K562 (cell line): ENCODE measurements at regions not wholly inside any gene's neighbourhood (a gene's known extent, or its start where the extent isn't known, plus 50 kb on each side); places are given as distances from the start of the nearest gene placed in this dataset.

Source experiments
- ATAC-seq: fragments of 200-7000 bp; cut with Tn5 transposase; 3 replicates; pipeline ENCODE4 v1.9.1; 2020; ENCODE audit warnings: moderate library complexity
- BruUV-seq: library from RNA; stranded (reverse); fragments of 400-500 nt; replicated peaks from 2 replicates; lab custom pipeline; 2021; lab: Mats Ljungman, UMichigan
- CTCF ChIA-PET: fragments of 300-600 bp; formaldehyde crosslinking; extraction: SDS; loops from one replicate; lab custom pipeline; 2021; ENCODE audit warnings: low intra/inter-chr PET ratio; lab: Yijun Ruan, JAX
- POLR2A ChIA-PET: fragments of 300-600, 350-650 bp; sonication (Branson Sonifier 250); formaldehyde crosslinking; extraction: SDS; loops from one replicate; lab custom pipeline; 2021; ENCODE audit warnings: antibody characterized with exemption, inconsistent platforms; lab: Yijun Ruan, JAX
- DNase-seq, 4 experiments: peaks; one replicate each; pipeline versions ENCODE4 v3.0.0 to v3.0.0-alpha.2; 2011 to 2018; ENCODE audit warnings: low spot score in 3 of 4, mixed read lengths in 3 of 4; ENCODE audit errors: extremely low read depth in 1 of 4
- FAIRE-seq: peaks from 2 replicates; lab custom pipeline; 2011; peaks lifted over from hg19 to GRCh38; lab: Jason Lieb, UNC
- H2AFZ ChIP-seq: 2 replicates; pipeline ENCODE4 v1.6.0; 2011; ENCODE audit warnings: low read depth, low read length, control low read depth, inconsistent platforms
- H3K27ac ChIP-seq: fragments of 200-600 bp; 3 replicates; pipeline ENCODE4 v1.8.0; 2011; ENCODE audit warnings: low read depth, mild to moderate bottlenecking, control low read depth, inconsistent platforms, low read length, moderate library complexity, mixed read lengths; ENCODE audit errors: extremely low read depth
- H3K27me3 ChIP-seq, 2 experiments: fragments of 300-600 bp in 1 of 2; 2 replicates in 1 of 2; 3 replicates in 1 of 2; pipeline versions ENCODE4 v1.6.0 to v1.8.0; 2011; ENCODE audit warnings: inconsistent platforms in 2 of 2, low read length in 2 of 2, mild to moderate bottlenecking in 1 of 2, mixed read lengths in 1 of 2, moderate library complexity in 1 of 2; ENCODE audit not compliant: control insufficient read depth in 2 of 2, insufficient read depth in 2 of 2
- H3K36me3 ChIP-seq: fragments of 300-600 bp; 3 replicates; pipeline ENCODE4 v1.8.0; 2011; ENCODE audit warnings: mild to moderate bottlenecking, low read length, inconsistent platforms; ENCODE audit not compliant: control insufficient read depth, insufficient read depth
- H3K4me1 ChIP-seq, 2 experiments: fragments of 200-600 bp in 1 of 2; replicated peaks in 1 of 2; 2 replicates in 1 of 2; 3 replicates in 1 of 2; pipeline versions ENCODE4 v1.5.1 to v1.8.0; 2011; ENCODE audit warnings: inconsistent platforms in 2 of 2, low read length in 2 of 2, mild to moderate bottlenecking in 1 of 2, mixed read lengths in 1 of 2, moderate library complexity in 1 of 2; ENCODE audit not compliant: control insufficient read depth in 2 of 2, insufficient read depth in 2 of 2
- H3K4me2 ChIP-seq: 2 replicates; pipeline ENCODE4 v1.6.1; 2011; ENCODE audit warnings: low read length, control low read depth, inconsistent platforms, mixed read lengths; ENCODE audit not compliant: insufficient read depth
- H3K4me3 ChIP-seq: fragments of 200-600 bp; sonication (generic), shearing (Covaris generic); 2 replicates; pipeline ENCODE4 v1.5.1; 2016; ENCODE audit warnings: control low read depth, inconsistent platforms
- H3K79me2 ChIP-seq: fragments of 200-600 bp; 3 replicates; pipeline ENCODE4 v1.8.0; 2011; ENCODE audit warnings: low read length, inconsistent platforms; ENCODE audit not compliant: control insufficient read depth, insufficient read depth
- H3K9ac ChIP-seq, 2 experiments: 2 replicates each; pipeline versions ENCODE4 v1.6.0 to v1.6.1; 2011; ENCODE audit warnings: low read depth in 2 of 2, low read length in 2 of 2, control low read depth in 1 of 2, inconsistent platforms in 1 of 2, mild to moderate bottlenecking in 1 of 2, mixed read lengths in 1 of 2; ENCODE audit not compliant: insufficient read depth in 1 of 2
- H3K9me1 ChIP-seq: one replicate; pipeline ENCODE4 v1.6.0; 2011; ENCODE audit warnings: inconsistent platforms, mild to moderate bottlenecking, low read length, moderate library complexity; ENCODE audit not compliant: control insufficient read depth, insufficient read depth
- H3K9me3 ChIP-seq: replicated peaks from 2 replicates; pipeline ENCODE4 v1.5.1; 2011; ENCODE audit warnings: low read depth, low read length, inconsistent platforms; ENCODE audit not compliant: control insufficient read depth, insufficient read depth
- H4K20me1 ChIP-seq: replicated peaks from 2 replicates; pipeline ENCODE4 v1.6.1; 2011; ENCODE audit warnings: low read length, inconsistent platforms, mixed read lengths; ENCODE audit not compliant: control insufficient read depth, insufficient read depth
- E2F3 ChIP-seq: fragments of 250-450 bp; sonication (Bioruptor Pico); IDR thresholded peaks from 2 replicates; pipeline ENCODE4 v1.4.0; 2020; ENCODE audit warnings: mild to moderate bottlenecking
- E2F8 ChIP-seq: fragments of 450-650 bp; IDR thresholded peaks from 2 replicates; pipeline ENCODE4 v1.7.1; 2018; ENCODE audit warnings: mild to moderate bottlenecking, low read depth; ENCODE audit not compliant: partially characterized antibody
- FOXJ3 ChIP-seq: sonication (generic); formaldehyde crosslinking; IDR thresholded peaks from 2 replicates; pipeline ENCODE4 v1.4.0; 2020; ENCODE audit warnings: mild to moderate bottlenecking, missing genetic modification reagents
- FOXO4 ChIP-seq: fragments of 450-650 bp; formaldehyde crosslinking; IDR thresholded peaks from 2 replicates; pipeline ENCODE4 v1.4.0; 2020; ENCODE audit warnings: mild to moderate bottlenecking, moderate library complexity
- L3MBTL2 ChIP-seq: fragments of 450-650 bp; IDR thresholded peaks from 2 replicates; pipeline ENCODE4 v1.6.1; 2016; ENCODE audit warnings: mild to moderate bottlenecking, moderate library complexity
- MITF ChIP-seq: IDR thresholded peaks from 2 replicates; pipeline ENCODE4 v1.6.1; 2014; ENCODE audit warnings: antibody characterized with exemption
- NR3C1 ChIP-seq: sonication (generic); formaldehyde crosslinking; IDR thresholded peaks from 2 replicates; pipeline ENCODE4 v1.8.1; 2022; ENCODE audit warnings: missing genetic modification reagents
- RREB1 ChIP-seq: fragments of 250-450 bp; sonication (Bioruptor Pico); IDR thresholded peaks from 2 replicates; pipeline ENCODE4 v1.4.0; 2020
- TEAD2 ChIP-seq: fragments of 450-650 bp; IDR thresholded peaks from 2 replicates; pipeline ENCODE4 v1.6.1; 2016; ENCODE audit warnings: missing genetic modification characterization, control low read depth, missing compliant biosample characterization
- ZNF124 ChIP-seq: sonication (generic); formaldehyde crosslinking; IDR thresholded peaks from 2 replicates; pipeline ENCODE4 v1.8.1; 2022; ENCODE audit warnings: missing genetic modification reagents
- ZNF830 ChIP-seq: fragments of 250-450 bp; sonication (Bioruptor Pico); IDR thresholded peaks from 2 replicates; pipeline ENCODE4 v1.5.0; 2021; ENCODE audit warnings: mild to moderate bottlenecking
- WGBS: fragments of 100-300 bp; shearing (Covaris generic); methylation state at CpG from one replicate; pipeline ENCODE4 v1.1.6; 2016; ENCODE audit warnings: low coverage, mixed read lengths; ENCODE audit not compliant: insufficient coverage; ENCODE audit errors: missing lambda C conversion rate; 5-methylcytosine and 5-hydroxymethylcytosine counted together
- in situ Hi-C: fragments of 300-500 bp; cut with MboI; formaldehyde crosslinking; loops from 4 replicates; pipeline ENCODE4 v1.15.0; 2018; ENCODE audit warnings: inconsistent platforms, mixed read lengths
- intact Hi-C: fragments of 100-400 bp; cut with micrococcal nuclease; formaldehyde crosslinking; loops from 2 replicates; pipeline ENCODE4 v1.14.2; 2022

GRCh38 chr13:76790526-76790925 is 95.7 kb downstream of the KCTD12 start:
- Histone ChIP-seq H3K9ac (no peak overlapping the region), H3K79me2 (no peaks in the 10 kb centered on the region), H3K9me3 (no peaks in the 10 kb centered on the region), H4K20me1 (no peaks in the 10 kb centered on the region), H3K27me3 (no peaks in the 10 kb centered on the region), H3K4me1 (no peaks in the 10 kb centered on the region), H3K9me1 (no peaks in the 10 kb centered on the region), H2AFZ (no peak overlapping the region), H3K36me3 (no peaks in the 10 kb centered on the region), H3K4me2 (no peak overlapping the region), H3K4me3 (no peak overlapping the region), H3K27ac (no peak overlapping the region)
- WGBS = no CpG with 5 or more reads among the region's 1 CpG
- FAIRE-seq = no peak
- ChIA-PET POLR2A (no interaction called here), CTCF (no interaction called here)
- in situ Hi-C loops (no loop called here), intact Hi-C loops (no loop called here)
- DNase-seq = no peak
- no TSS peak for BruUV-seq
- ATAC-seq = no peak
- TF ChIP-seq FOXO4 (no peak), ZNF124 (CRISPR knock-in tag) (no peak), TEAD2 (tag) (no peak), MITF (no peak), E2F3 (CRISPR knock-in tag) (no peak), L3MBTL2 (no peak), FOXJ3 (CRISPR knock-in tag) (no peak), RREB1 (no peak), NR3C1 (CRISPR knock-in tag) (no peak), ZNF830 (no peak), E2F8 (no peak)
